H9 (cell line): ENCODE measurements at regions not wholly inside any gene's neighbourhood (a gene's known extent, or its start where the extent isn't known, plus 50 kb on each side); places are given as distances from the start of the nearest gene placed in this dataset.

Source experiments
- DNase-seq: peaks from one replicate; pipeline ENCODE4 v3.0.0-alpha.2; 2017
- H2AFZ ChIP-seq: one replicate; pipeline ENCODE4 v1.6.1; 2013; ENCODE audit warnings: mild to moderate bottlenecking, low read length, control low read depth, moderate library complexity
- H2AK5ac ChIP-seq: 2 replicates; pipeline ENCODE4 v1.6.1; 2013; ENCODE audit warnings: low read length, control low read depth, mixed read lengths; ENCODE audit not compliant: insufficient read length
- H2BK120ac ChIP-seq: one replicate; pipeline ENCODE4 v1.6.1; 2013; ENCODE audit warnings: low read depth, mild to moderate bottlenecking, low read length, control low read depth, inconsistent platforms; ENCODE audit not compliant: poor library complexity, severe bottlenecking
- H2BK12ac ChIP-seq: 2 replicates; pipeline ENCODE4 v1.6.1; 2013; ENCODE audit warnings: low read length, control low read depth, mixed read lengths, low read depth; ENCODE audit not compliant: insufficient read length
- H2BK15ac ChIP-seq: 2 replicates; pipeline ENCODE4 v1.6.1; 2013; ENCODE audit warnings: low read depth, low read length, control low read depth
- H2BK20ac ChIP-seq: one replicate; pipeline ENCODE4 v1.6.1; 2013; ENCODE audit warnings: low read depth, mild to moderate bottlenecking, low read length, control low read depth, inconsistent platforms; ENCODE audit not compliant: poor library complexity, severe bottlenecking
- H2BK5ac ChIP-seq: 2 replicates; pipeline ENCODE4 v1.6.1; 2013; ENCODE audit warnings: low read length, control low read depth, mixed read lengths; ENCODE audit not compliant: insufficient read length
- H3K14ac ChIP-seq: 2 replicates; pipeline ENCODE4 v1.6.1; 2013; ENCODE audit warnings: low read length, control low read depth; ENCODE audit not compliant: insufficient read depth
- H3K18ac ChIP-seq: 2 replicates; pipeline ENCODE4 v1.6.1; 2013; ENCODE audit warnings: low read depth, mild to moderate bottlenecking, mixed read lengths, low read length, control low read depth; ENCODE audit not compliant: insufficient read length
- H3K23ac ChIP-seq: 2 replicates; pipeline ENCODE4 v1.6.1; 2013; ENCODE audit warnings: low read length, control low read depth, mixed read lengths, low read depth; ENCODE audit not compliant: insufficient read length
- H3K23me2 ChIP-seq: 2 replicates; pipeline ENCODE4 v1.6.1; 2013; ENCODE audit warnings: low read depth, mild to moderate bottlenecking, mixed read lengths, low read length, control low read depth; ENCODE audit not compliant: insufficient read length, poor library complexity, severe bottlenecking
- H3K27ac ChIP-seq: 2 replicates; pipeline ENCODE4 v1.5.1; 2013; ENCODE audit warnings: low read length, control low read depth, mixed read lengths, low read depth; ENCODE audit not compliant: insufficient read length
- H3K27me3 ChIP-seq: 2 replicates; pipeline ENCODE4 v1.6.1; 2013; ENCODE audit warnings: low read length, control low read depth, inconsistent platforms; ENCODE audit not compliant: insufficient read depth
- H3K4ac ChIP-seq: 2 replicates; pipeline ENCODE4 v1.6.1; 2013; ENCODE audit warnings: low read depth, mild to moderate bottlenecking, control low read depth, inconsistent platforms, low read length, moderate library complexity
- H3K4me1 ChIP-seq: 2 replicates; pipeline ENCODE4 v1.6.1; 2013; ENCODE audit warnings: low read length, control low read depth, inconsistent platforms; ENCODE audit not compliant: insufficient read depth
- H3K4me2 ChIP-seq: 2 replicates; pipeline ENCODE4 v1.6.1; 2013; ENCODE audit warnings: low read length, control low read depth, mixed read lengths; ENCODE audit not compliant: insufficient read length, insufficient read depth
- H3K56ac ChIP-seq: 2 replicates; pipeline ENCODE4 v1.6.1; 2013; ENCODE audit warnings: low read depth, mild to moderate bottlenecking, mixed read lengths, low read length, control low read depth; ENCODE audit not compliant: insufficient read length
- H3K79me1 ChIP-seq: 2 replicates; pipeline ENCODE4 v1.6.1; 2013; ENCODE audit warnings: low read depth, mild to moderate bottlenecking, moderate library complexity, low read length, control low read depth, inconsistent platforms; ENCODE audit not compliant: insufficient read depth, poor library complexity, severe bottlenecking
- H3K79me2 ChIP-seq: 2 replicates; pipeline ENCODE4 v1.6.1; 2013; ENCODE audit warnings: low read length, control low read depth, inconsistent platforms; ENCODE audit not compliant: insufficient read depth
- H3K9ac ChIP-seq: 2 replicates; pipeline ENCODE4 v1.6.1; 2013; ENCODE audit warnings: low read length, control low read depth, mixed read lengths; ENCODE audit not compliant: insufficient read length; ENCODE audit errors: extremely low read depth
- H3K9me3 ChIP-seq: one replicate; pipeline ENCODE4 v1.6.1; 2013; ENCODE audit warnings: low read depth, low read length, inconsistent platforms; ENCODE audit not compliant: control insufficient read depth
- H3T11ph ChIP-seq: one replicate; pipeline ENCODE4 v1.6.1; 2013; ENCODE audit warnings: mild to moderate bottlenecking, low read length, control low read depth, inconsistent platforms
- H4K20me1 ChIP-seq: one replicate; pipeline ENCODE4 v1.6.1; 2013; ENCODE audit not compliant: control insufficient read depth, insufficient read length, insufficient read depth
- H4K5ac ChIP-seq: 2 replicates; pipeline ENCODE4 v1.6.1; 2013; ENCODE audit warnings: low read depth, mild to moderate bottlenecking, mixed read lengths, low read length, control low read depth; ENCODE audit not compliant: insufficient read length
- H4K8ac ChIP-seq: replicated peaks from 2 replicates; pipeline ENCODE4 v1.6.1; 2013; ENCODE audit warnings: low read length, control low read depth, mixed read lengths, low read depth; ENCODE audit not compliant: insufficient read length
- H4K91ac ChIP-seq: 2 replicates; pipeline ENCODE4 v1.6.1; 2013; ENCODE audit warnings: low read depth, mild to moderate bottlenecking, moderate library complexity, mixed read lengths, low read length, control low read depth; ENCODE audit not compliant: insufficient read length
- H3K27ac Mint-ChIP-seq, 3 experiments: 2 replicates in 2 of 3; 3 replicates in 1 of 3; pipeline ENCODE4 v1.8.0; 2020 to 2021; ENCODE audit warnings: mixed read lengths in 3 of 3, mild to moderate bottlenecking in 1 of 3, moderate library complexity in 1 of 3
- H3K27me3 Mint-ChIP-seq: 2 replicates; pipeline ENCODE4 v1.8.0; 2021; ENCODE audit warnings: low read depth, mild to moderate bottlenecking, moderate library complexity, mixed read lengths
- H3K36me3 Mint-ChIP-seq, 3 experiments: 2 replicates in 2 of 3; 3 replicates in 1 of 3; pipeline ENCODE4 v1.8.0; 2020 to 2021; ENCODE audit warnings: low read depth in 3 of 3, mixed read lengths in 3 of 3; ENCODE audit not compliant: insufficient read depth in 1 of 3
- H3K4me1 Mint-ChIP-seq, 2 experiments: 2 replicates each; pipeline ENCODE4 v1.8.0; 2020; ENCODE audit warnings: mixed read lengths in 2 of 2
- H3K4me3 Mint-ChIP-seq, 2 experiments: 2 replicates in 1 of 2; 3 replicates in 1 of 2; pipeline ENCODE4 v1.8.0; 2020 to 2021; ENCODE audit warnings: mild to moderate bottlenecking in 2 of 2, mixed read lengths in 2 of 2, moderate library complexity in 1 of 2
- H3K9me3 Mint-ChIP-seq, 2 experiments: 2 replicates in 1 of 2; 3 replicates in 1 of 2; pipeline ENCODE4 v1.8.0; 2020; ENCODE audit warnings: mild to moderate bottlenecking in 2 of 2, mixed read lengths in 2 of 2, moderate library complexity in 1 of 2
- WGBS: extraction: QIAGEN DNeasy Blood & Tissue Kit; methylation state at CpG from one replicate; pipeline ENCODE4 v1.1.7; 2013; ENCODE audit warnings: missing lambda C conversion rate, low lambda C conversion rate, mixed read lengths; ENCODE audit not compliant: insufficient read length; ENCODE audit errors: extremely low coverage; 5-methylcytosine and 5-hydroxymethylcytosine counted together
- TF ChIP-seq, protein P1 (sequence below): fragments of 200-600 bp; sonication (generic); conservative IDR thresholded peaks from 3 replicates; pipeline ENCODE4 v1.8.0; 2021; ENCODE audit warnings: antibody characterized with exemption, mild to moderate bottlenecking

DNA sequence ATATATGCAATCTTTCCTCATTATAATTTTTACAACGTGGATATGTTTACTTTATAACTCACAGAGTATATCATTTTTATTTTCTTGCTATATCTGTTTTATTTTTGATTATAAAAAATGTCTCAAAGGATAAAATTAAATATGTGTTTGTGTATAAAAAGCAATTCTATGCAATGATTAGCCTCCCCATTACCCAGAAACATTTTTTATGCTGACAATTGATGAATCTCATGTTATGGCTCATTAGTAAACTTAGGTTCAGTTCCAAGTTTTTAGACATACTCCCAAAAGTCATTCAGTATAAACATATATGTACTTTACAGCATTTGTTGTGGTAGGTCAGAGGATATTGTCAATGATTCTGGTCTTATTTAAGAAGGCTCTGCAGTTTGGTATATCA is 540.1 kb upstream of the SPRY2 start:
- Histone ChIP-seq H4K20me1 (no peaks in the 10 kb centered on the region), H3K9ac (no peak overlapping the region), H3K27ac (no peak overlapping the region), H3K27me3 (no peaks in the 10 kb centered on the region; the same call in 1 of the 2 replicates), H3K4ac (no peak overlapping the region), H2AFZ (no peak overlapping the region), H4K91ac (no peak overlapping the region), H3K79me1 (no peaks in the 10 kb centered on the region), H3K23me2 (no peaks in the 10 kb centered on the region), H3K4me1 (peaks cover 3% of the 10 kb centered on the region; the same call in 1 of the 2 replicates), H3K9me3 (no peaks in the 10 kb centered on the region), H2BK12ac (no peak overlapping the region), H3K4me2 (no peak overlapping the region), H3T11ph (no peak overlapping the region), H3K56ac (no peak overlapping the region), H3K23ac (no peak overlapping the region), H2AK5ac (no peak overlapping the region), H2BK5ac (no peak overlapping the region), H3K18ac (no peak overlapping the region), H4K5ac (no peak overlapping the region), H2BK15ac (no peak overlapping the region), H2BK120ac (no peak overlapping the region), H3K14ac (no peak overlapping the region), H4K8ac (no peak overlapping the region), H3K79me2 (no peaks in the 10 kb centered on the region), H2BK20ac (no peak overlapping the region)
- H3K27me3 Mint-ChIP-seq = no peaks in the 10 kb centered on the region; the same call in 1 of the 2 replicates
- peaks cover 11 to 12% of the 10 kb centered on the region in 2 experiments for H3K4me1 Mint-ChIP-seq
- H3K27ac Mint-ChIP-seq = no peak overlapping the region
- no peaks in the 10 kb centered on the region; a peak in 1 of 7 replicates for H3K36me3 Mint-ChIP-seq
- no peak for DNase-seq
- H3K9me3 Mint-ChIP-seq = no peaks in the 10 kb centered on the region
- TF ChIP-seq, protein P1, sequence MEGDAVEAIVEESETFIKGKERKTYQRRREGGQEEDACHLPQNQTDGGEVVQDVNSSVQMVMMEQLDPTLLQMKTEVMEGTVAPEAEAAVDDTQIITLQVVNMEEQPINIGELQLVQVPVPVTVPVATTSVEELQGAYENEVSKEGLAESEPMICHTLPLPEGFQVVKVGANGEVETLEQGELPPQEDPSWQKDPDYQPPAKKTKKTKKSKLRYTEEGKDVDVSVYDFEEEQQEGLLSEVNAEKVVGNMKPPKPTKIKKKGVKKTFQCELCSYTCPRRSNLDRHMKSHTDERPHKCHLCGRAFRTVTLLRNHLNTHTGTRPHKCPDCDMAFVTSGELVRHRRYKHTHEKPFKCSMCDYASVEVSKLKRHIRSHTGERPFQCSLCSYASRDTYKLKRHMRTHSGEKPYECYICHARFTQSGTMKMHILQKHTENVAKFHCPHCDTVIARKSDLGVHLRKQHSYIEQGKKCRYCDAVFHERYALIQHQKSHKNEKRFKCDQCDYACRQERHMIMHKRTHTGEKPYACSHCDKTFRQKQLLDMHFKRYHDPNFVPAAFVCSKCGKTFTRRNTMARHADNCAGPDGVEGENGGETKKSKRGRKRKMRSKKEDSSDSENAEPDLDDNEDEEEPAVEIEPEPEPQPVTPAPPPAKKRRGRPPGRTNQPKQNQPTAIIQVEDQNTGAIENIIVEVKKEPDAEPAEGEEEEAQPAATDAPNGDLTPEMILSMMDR = no peak
- no CpG with 5 or more reads among the region's 1 CpG for WGBS
- no peak overlapping the region for H3K4me3 Mint-ChIP-seq
